ENCODE measurements at regions not wholly inside any gene's neighbourhood (a gene's known extent, or its start where the extent isn't known, plus 50 kb on each side); places are given as distances from the start of the nearest gene placed in this dataset.
"Not testable (repeated sequence)": the region's sequence is repeated elsewhere in the genome, so short reads cannot be mapped to it uniquely, and the experiment has no call there.

DNA sequence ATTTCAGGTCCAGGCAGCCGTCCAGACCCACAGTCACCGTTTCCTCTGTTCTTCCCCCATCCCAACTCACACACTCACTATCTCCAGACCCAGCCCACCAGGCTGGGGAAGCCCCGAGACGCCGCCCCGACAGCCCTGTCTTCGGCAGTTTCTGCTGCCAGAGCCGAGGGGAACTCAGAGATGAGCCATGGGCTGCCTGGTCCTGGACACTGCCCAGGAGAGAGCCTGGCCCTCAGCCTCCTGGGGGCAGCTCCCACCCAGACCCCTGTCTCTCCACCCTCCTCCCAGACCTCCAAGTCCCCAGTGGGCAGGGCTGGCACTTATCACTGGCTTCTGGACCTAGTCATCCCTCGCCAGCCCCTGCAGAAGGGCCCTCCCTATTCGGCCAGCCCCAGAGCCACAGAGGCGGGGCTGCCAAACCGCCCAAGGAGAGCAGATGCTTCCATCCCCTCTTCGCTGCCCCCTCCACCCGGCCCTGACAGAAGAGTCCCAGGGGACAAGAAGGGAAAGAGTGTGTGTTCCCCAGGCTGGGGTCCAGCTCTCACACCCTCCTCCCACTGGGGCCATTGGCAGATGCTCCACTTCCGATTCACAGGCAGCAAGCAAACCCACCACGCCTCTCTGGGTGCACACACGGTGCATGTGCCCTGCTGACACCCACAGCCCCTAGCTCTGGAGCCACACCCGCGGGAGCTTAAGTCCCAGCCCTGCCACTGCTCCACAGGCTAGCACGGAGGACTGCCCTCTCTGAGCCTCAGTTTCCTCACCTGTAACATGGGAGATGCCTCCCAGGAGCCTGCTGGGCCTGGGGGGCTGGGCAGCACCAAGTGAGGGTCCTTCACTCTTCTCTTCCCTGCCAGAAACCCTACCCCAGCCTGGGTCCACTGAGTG lies 186.4 kb downstream of the TBC1D2B start:
- not testable (repeated sequence) for H3K9ac ChIP-seq (ENCODE audit: insufficient read depth in 1 of 2, low read length in 2 of 2); H3K27me3 ChIP-seq (ENCODE audit: control insufficient read depth in 3 of 3, insufficient read depth in 3 of 3, low read length in 2 of 3); H3K9me3 ChIP-seq (ENCODE audit: control insufficient read depth in 4 of 4, insufficient read depth in 3 of 4, low read length in 3 of 4); H3K27ac ChIP-seq (ENCODE audit: low read depth in 1 of 2, low read length in 1 of 2); ATAC-seq (ENCODE audit: insufficient read depth, low FRiP score); H3K36me3 ChIP-seq (ENCODE audit: control insufficient read depth in 4 of 4, insufficient read depth in 4 of 4, low read length in 4 of 4); H3K4me3 ChIP-seq
- H3K4me1 ChIP-seq (ENCODE audit: control insufficient read depth in 5 of 5, insufficient read depth in 5 of 5, low read length in 5 of 5), result peaks cover 0 to 23% (median 0%) of the 10 kb centered on the region in 5 donors
- DNase-seq, result peak; percentile 80 to 83 (median 81)
- WGBS, 2 donors, result 42 to 48% methylated on average over 16 to 19 of the region's 20 CpGs

DNA sequence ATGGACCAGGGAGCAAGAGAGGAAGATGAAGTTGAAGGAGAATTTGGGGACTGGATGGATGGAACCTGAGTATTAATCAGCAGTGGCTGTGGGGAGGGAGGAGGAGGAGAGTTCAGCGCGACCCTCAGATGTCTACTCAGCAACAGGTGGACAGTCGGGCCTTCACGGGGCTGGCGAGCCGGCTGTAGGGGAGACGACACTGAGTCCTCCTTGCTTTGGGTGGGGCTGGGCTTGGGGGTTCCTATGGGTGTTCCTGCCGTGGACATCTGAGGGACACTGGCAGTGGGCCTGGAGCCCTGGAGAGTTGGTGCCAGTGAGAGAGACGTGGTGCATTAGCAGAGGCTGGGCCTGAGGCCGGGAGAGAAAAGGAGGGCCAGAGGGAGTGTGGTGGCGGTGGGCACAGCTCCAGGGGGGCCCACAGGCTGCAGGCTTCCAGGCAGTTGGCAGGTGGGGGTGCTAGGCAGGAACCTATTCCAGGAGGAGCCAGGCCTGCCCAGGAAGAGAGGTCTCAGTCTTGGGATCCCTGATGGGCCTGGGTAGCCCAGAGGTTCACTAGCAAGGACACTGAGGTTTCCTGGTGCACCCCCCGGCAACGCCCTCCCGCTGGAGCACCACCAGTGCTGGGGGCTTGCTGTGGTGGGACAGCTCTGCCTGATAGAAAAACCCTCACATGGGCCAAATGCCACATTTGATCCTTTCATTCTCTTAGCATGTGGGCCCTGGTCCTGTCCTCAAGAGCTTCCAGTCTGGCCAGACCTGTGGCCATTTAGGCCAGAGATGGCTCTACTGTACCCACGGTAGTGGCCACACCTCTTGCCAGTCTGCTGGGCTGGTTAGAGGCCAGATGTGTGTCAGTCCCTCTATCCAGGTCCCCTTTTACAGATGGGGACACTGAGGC lies 187.4 kb downstream of the TBC1D2B start:
- ATAC-seq (ENCODE audit: insufficient read depth, low FRiP score); DNase-seq; H3K36me3 ChIP-seq (ENCODE audit: control insufficient read depth in 4 of 4, insufficient read depth in 4 of 4, low read length in 4 of 4); H3K4me3 ChIP-seq; H3K9me3 ChIP-seq (ENCODE audit: control insufficient read depth in 4 of 4, insufficient read depth in 3 of 4, low read length in 3 of 4); H3K27me3 ChIP-seq (ENCODE audit: control insufficient read depth in 3 of 3, insufficient read depth in 3 of 3, low read length in 2 of 3); H3K9ac ChIP-seq (ENCODE audit: insufficient read depth in 1 of 2, low read length in 2 of 2); H3K27ac ChIP-seq (ENCODE audit: low read depth in 1 of 2, low read length in 1 of 2): not testable (repeated sequence)
- H3K4me1 ChIP-seq (ENCODE audit: control insufficient read depth in 5 of 5, insufficient read depth in 5 of 5, low read length in 5 of 5), result peaks cover 0 to 26% (median 5%) of the 10 kb centered on the region in 5 donors
- 87 to 89% methylated on average over 12 to 15 of the region's 15 CpGs for WGBS, 2 donors

- ATAC-seq (ENCODE audit: insufficient read depth, low FRiP score) (no peak), DNase-seq (no peak)
- H3K9me3 ChIP-seq (ENCODE audit: control insufficient read depth in 4 of 4, insufficient read depth in 3 of 4, low read length in 3 of 4), result no peaks in the 10 kb centered on the region
- peaks cover 0 to 31% (median 8%) of the 10 kb centered on the region in 5 donors for H3K4me1 ChIP-seq (ENCODE audit: control insufficient read depth in 5 of 5, insufficient read depth in 5 of 5, low read length in 5 of 5)
- 87 to 95% methylated on average over 17 of the region's 17 CpGs for WGBS, 2 donors
- H3K36me3 ChIP-seq (ENCODE audit: control insufficient read depth in 4 of 4, insufficient read depth in 4 of 4, low read length in 4 of 4), result no peaks in the 10 kb centered on the region
- H3K27me3 ChIP-seq (ENCODE audit: control insufficient read depth in 3 of 3, insufficient read depth in 3 of 3, low read length in 2 of 3), result no peaks in the 10 kb centered on the region
- H3K9ac ChIP-seq (ENCODE audit: insufficient read depth in 1 of 2, low read length in 2 of 2), result no peak overlapping the region
- H3K27ac ChIP-seq (ENCODE audit: low read depth in 1 of 2, low read length in 1 of 2), result no peak overlapping the region
- TF ChIP-seq CTCF (IDR thresholded peaks at IDR 0.05; ENCODE audit: control extremely low read depth, extremely low read depth), result no peak
- H3K4me3 ChIP-seq, result no peak overlapping the region
These were observed 188.3 kb downstream of the TBC1D2B start for GRCh38 chr15:77889009-77889806.

DNA sequence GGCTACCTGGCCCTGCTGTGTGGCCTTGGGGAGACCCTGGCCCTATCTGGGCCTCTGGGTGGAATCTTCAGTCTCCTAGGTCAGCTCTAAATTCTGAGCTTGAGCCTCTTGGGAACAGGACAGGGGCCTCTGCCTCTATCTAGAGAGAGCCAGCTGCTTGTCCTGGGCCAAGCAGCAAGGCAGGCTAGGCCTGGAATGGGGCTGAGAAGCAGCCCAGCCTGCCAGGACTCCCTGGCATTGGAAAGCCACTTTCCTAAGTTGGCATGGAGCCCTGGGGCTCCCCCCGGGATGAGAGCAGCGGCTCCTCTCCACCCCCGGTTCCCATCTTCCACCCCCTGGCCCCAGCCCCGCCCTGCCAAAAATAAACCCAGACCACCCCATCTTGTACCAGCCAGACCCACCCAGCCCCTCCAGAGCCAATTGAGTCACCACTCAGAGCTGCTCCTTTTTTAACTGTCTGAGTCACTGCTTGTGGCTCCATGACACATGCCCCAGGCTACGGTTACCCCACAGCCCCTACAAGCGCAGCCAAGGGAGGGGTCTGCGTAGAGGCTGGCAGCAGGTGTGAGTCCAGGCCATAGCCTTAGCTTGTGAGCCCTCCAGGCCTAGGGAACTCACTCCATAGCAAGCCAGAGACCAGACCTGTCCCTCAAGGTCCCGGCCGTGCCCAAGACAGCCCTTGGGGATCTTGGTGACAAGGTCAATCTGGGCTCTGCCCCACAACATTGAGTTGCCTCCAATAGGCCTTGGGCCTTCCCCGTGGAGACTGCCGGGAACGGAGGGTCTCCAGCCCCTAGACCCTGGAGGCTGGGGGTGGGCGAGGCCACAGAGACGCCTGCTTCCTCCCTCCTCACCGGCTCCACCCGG lies 189.7 kb downstream of the TBC1D2B start:
- not testable (repeated sequence) for H3K36me3 ChIP-seq (ENCODE audit: control insufficient read depth in 4 of 4, insufficient read depth in 4 of 4, low read length in 4 of 4); H3K9ac ChIP-seq (ENCODE audit: insufficient read depth in 1 of 2, low read length in 2 of 2); H3K9me3 ChIP-seq (ENCODE audit: control insufficient read depth in 4 of 4, insufficient read depth in 3 of 4, low read length in 3 of 4); ATAC-seq (ENCODE audit: insufficient read depth, low FRiP score); H3K4me3 ChIP-seq; DNase-seq; H3K27me3 ChIP-seq (ENCODE audit: control insufficient read depth in 3 of 3, insufficient read depth in 3 of 3, low read length in 2 of 3)
- 71 to 79% methylated on average over 5 to 12 of the region's 16 CpGs for WGBS, 2 donors
- Histone ChIP-seq H3K27ac (ENCODE audit: low read depth in 1 of 2, low read length in 1 of 2) (peak overlapping the region in 1 of 2 donors; percentile 27), H3K4me1 (ENCODE audit: control insufficient read depth in 5 of 5, insufficient read depth in 5 of 5, low read length in 5 of 5) (peaks cover 0 to 31% (median 8%) of the 10 kb centered on the region in 5 donors)
